ENCODE measurements at regions not wholly inside any gene's neighbourhood (a gene's known extent, or its start where the extent isn't known, plus 50 kb on each side); places are given as distances from the start of the nearest gene placed in this dataset.
A peak's percentile ranks its signal among the peaks of the same experiment; 100 is the strongest.

DNA sequence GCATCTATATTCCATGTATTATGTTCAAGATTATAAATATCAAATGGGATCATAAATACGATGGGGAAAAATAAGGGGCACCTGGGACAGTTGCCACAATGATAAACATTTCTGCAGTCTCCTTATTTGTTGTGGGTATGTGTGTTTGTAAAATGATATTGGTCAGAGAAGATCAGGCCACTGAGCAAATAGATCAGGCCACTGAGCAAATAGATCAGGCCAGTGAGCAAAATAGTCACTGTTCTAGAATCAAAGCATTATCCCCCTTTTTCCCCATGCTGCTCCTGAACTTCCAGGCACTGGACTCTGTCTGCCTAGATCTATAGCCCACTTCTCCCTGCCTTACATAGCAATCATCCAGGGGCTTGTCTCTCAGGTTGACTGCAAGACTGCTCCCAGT is 599.8 kb upstream of the USP24 start:
- Histone ChIP-seq H3K27me3 (ENCODE audit: control insufficient read depth, insufficient read depth, low read length) (no peaks in the 10 kb centered on the region), H3K4me3 (ENCODE audit: low read depth, low read length) (no peak overlapping the region), H3K9me3 (ENCODE audit: control insufficient read depth, insufficient read depth, low read length) (no peaks in the 10 kb centered on the region), H3K27ac (ENCODE audit: low read depth, low read length) (no peak overlapping the region)
- no peak for DNase-seq (ENCODE audit: low read depth, low spot score)
- POLR2A ChIA-PET = no interaction called here
- TF ChIP-seq CTCF (IDR thresholded peaks at IDR 0.05; ENCODE audit: low read depth, low read length) = no peak
- CTCF ChIA-PET = no interaction called here

- POLR2A ChIA-PET = interaction anchor here (0.7 kb wide), 1 partner anchor 16 kb away, joined by 3 read pairs; no protein-coding TSS in a partner anchor
- H3K9me3 ChIP-seq (ENCODE audit: control insufficient read depth, insufficient read depth, low read length) = no peaks in the 10 kb centered on the region
- CTCF ChIA-PET = interaction anchor here (0.9 kb wide), 1 partner anchor 60 kb away, joined by 3 read pairs; no protein-coding TSS in a partner anchor
Measured at GRCh38 chr1:55813618-55814017, 598.5 kb upstream of the USP24 start.

GRCh38 chr1:55812281-55812680 is 597.1 kb upstream of the USP24 start:
- no peak overlapping the region for H3K4me3 ChIP-seq (ENCODE audit: low read depth, low read length)
- no peaks in the 10 kb centered on the region; the same call in 1 of the 2 replicates for H3K9me3 ChIP-seq (ENCODE audit: control insufficient read depth, insufficient read depth, low read length)
- CTCF ChIA-PET = no interaction called here
- no peak for TF ChIP-seq CTCF (IDR thresholded peaks at IDR 0.05; ENCODE audit: low read depth, low read length)
- no peaks in the 10 kb centered on the region for H3K27me3 ChIP-seq (ENCODE audit: control insufficient read depth, insufficient read depth, low read length)
- H3K27ac ChIP-seq (ENCODE audit: low read depth, low read length) = no peak overlapping the region
- DNase-seq (ENCODE audit: low read depth, low spot score) = no peak
- POLR2A ChIA-PET = interaction anchor here (0.7 kb wide), 1 partner anchor 276 kb away, joined by 3 read pairs; no protein-coding TSS in a partner anchor

More at GRCh38 chr1:55813618-55814017, 598.5 kb upstream of the USP24 start:
- peak; percentile 63 for DNase-seq (ENCODE audit: low read depth, low spot score)
- Histone ChIP-seq H3K27me3 (ENCODE audit: control insufficient read depth, insufficient read depth, low read length) (no peaks in the 10 kb centered on the region), H3K27ac (ENCODE audit: low read depth, low read length) (no peak overlapping the region), H3K4me3 (ENCODE audit: low read depth, low read length) (no peak overlapping the region)
- TF ChIP-seq CTCF (IDR thresholded peaks at IDR 0.05; ENCODE audit: low read depth, low read length) = no peak

DNA sequence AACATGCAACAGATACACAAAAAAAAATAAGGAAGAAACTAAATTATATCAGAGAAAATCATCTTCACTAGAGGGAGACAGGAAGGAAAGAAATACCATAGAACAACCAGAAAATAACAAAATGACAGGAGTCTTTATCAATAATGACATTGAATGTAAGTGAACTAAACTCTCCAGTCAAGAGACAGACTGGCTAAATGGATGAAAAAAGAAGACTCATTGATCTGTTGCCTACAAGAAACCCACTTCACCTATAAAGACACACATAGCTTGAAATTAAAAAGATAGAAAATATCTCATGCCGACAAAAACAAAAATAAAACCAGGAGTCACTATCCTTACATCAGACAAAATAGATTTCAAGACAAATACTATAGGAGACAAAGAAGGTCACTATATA is 593.1 kb upstream of the USP24 start:
- POLR2A ChIA-PET = no interaction called here
- no peak for DNase-seq (ENCODE audit: low read depth, low spot score)
- CTCF ChIA-PET = interaction anchor here (0.7 kb wide), 1 partner anchor 8 kb away, joined by 3 read pairs; no protein-coding TSS in a partner anchor
- TF ChIP-seq CTCF (IDR thresholded peaks at IDR 0.05; ENCODE audit: low read depth, low read length) = no peak
- H3K9me3 ChIP-seq (ENCODE audit: control insufficient read depth, insufficient read depth, low read length) = no peaks in the 10 kb centered on the region; the same call in 1 of the 2 replicates
- no peak overlapping the region for H3K27ac ChIP-seq (ENCODE audit: low read depth, low read length)
- H3K4me3 ChIP-seq (ENCODE audit: low read depth, low read length) = no peak overlapping the region
- no peaks in the 10 kb centered on the region for H3K27me3 ChIP-seq (ENCODE audit: control insufficient read depth, insufficient read depth, low read length)

- CTCF ChIA-PET = no interaction called here
- Histone ChIP-seq H3K27me3 (ENCODE audit: control insufficient read depth, insufficient read depth, low read length) (no peaks in the 10 kb centered on the region), H3K27ac (ENCODE audit: low read depth, low read length) (no peak overlapping the region), H3K4me3 (ENCODE audit: low read depth, low read length) (no peak overlapping the region), H3K9me3 (ENCODE audit: control insufficient read depth, insufficient read depth, low read length) (no peaks in the 10 kb centered on the region; the same call in 1 of the 2 replicates)
- DNase-seq (ENCODE audit: low read depth, low spot score) = no peak
- no peak for TF ChIP-seq CTCF (IDR thresholded peaks at IDR 0.05; ENCODE audit: low read depth, low read length)
- POLR2A ChIA-PET = no interaction called here
Measured at GRCh38 chr1:55803429-55803828, 588.3 kb upstream of the USP24 start.
